ENCODE measurements at regions not wholly inside any gene's neighbourhood (a gene's known extent, or its start where the extent isn't known, plus 50 kb on each side); places are given as distances from the start of the nearest gene placed in this dataset.

DNA sequence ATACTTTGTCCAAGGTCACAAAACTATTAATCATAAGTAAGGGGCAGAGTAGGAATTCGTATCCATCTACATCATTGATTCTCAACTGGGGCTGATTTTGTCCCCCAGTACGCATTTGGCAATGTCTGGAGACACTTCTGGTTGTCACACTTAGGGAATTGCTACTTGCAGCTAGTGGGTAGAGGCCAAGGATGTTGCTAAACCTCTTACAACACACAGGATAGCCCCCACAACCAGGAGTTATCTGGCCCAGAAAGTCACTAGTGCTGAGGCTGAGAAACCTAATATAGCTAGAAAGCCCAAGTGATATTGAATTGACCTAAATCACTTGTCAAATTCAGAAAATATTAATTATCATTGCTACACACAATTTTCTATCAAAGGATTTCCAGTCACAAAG is 120.4 kb upstream of the ABCA1 start:
- DNase-seq, result no peak
- no peaks in the 10 kb centered on the region for H3K27me3 Mint-ChIP-seq (ENCODE audit: insufficient read depth)
- TF ChIP-seq CTCF (conservative IDR thresholded peaks at IDR 0.05), result no peak
- Histone ChIP-seq H3K27ac (ENCODE audit: low read depth, low read length) (no peak overlapping the region), H3K4me1 (ENCODE audit: control insufficient read depth, insufficient read depth, low read length) (peaks cover 6% of the 10 kb centered on the region), H3K9me3 (ENCODE audit: control insufficient read depth, low read length) (no peaks in the 10 kb centered on the region), H3K4me3 (ENCODE audit: low read length) (no peak overlapping the region), H3K27me3 (ENCODE audit: control insufficient read depth, insufficient read depth, low read length, poor library complexity, severe bottlenecking) (no peaks in the 10 kb centered on the region), H3K9ac (ENCODE audit: extremely low read depth, low read length, poor library complexity, severe bottlenecking) (no peak overlapping the region), H3K36me3 (ENCODE audit: control insufficient read depth, insufficient read depth, low read length) (no peaks in the 10 kb centered on the region)
- WGBS, 2 experiments (ENCODE audit: insufficient coverage in 1 of 2, insufficient read length in 1 of 2), result 44 to 100% methylated on average over 1 to 2 of the region's 2 CpGs
- peaks cover 26% of the 10 kb centered on the region for H3K4me1 Mint-ChIP-seq
- no peaks in the 10 kb centered on the region for H3K9me3 Mint-ChIP-seq
- H3K27ac Mint-ChIP-seq, result no peak overlapping the region
- H3K36me3 Mint-ChIP-seq (ENCODE audit: low read depth), result no peaks in the 10 kb centered on the region
- H3K4me3 Mint-ChIP-seq, result no peak overlapping the region

DNA sequence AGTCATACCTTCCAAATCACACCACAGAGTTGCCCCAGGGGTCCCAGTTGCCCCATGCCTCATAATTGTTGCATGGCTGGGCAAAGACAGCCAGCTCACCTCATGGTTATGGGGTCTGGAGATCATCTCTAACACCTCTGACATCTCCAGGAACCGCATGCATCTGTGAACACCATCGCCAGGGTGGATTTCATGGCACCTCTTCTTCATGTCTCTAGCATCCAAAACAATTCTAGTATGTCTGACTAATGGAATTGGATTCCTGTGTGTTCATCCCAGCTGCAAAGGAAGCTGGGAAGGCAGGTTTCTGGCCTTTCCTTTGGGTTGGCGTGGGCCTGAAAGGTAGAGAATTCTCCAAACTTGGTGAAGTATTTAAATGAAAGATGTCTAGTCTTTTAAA is 122.3 kb upstream of the ABCA1 start:
- whole genome bisulfite sequencing, 2 experiments (ENCODE audit: insufficient coverage in 1 of 2, insufficient read length in 1 of 2), result 65 to 93% methylated on average over 2 to 3 of the region's 3 CpGs
- no peak for TF ChIP-seq CTCF (conservative IDR thresholded peaks at IDR 0.05)
- no peak overlapping the region for H3K27ac Mint-ChIP-seq

DNA sequence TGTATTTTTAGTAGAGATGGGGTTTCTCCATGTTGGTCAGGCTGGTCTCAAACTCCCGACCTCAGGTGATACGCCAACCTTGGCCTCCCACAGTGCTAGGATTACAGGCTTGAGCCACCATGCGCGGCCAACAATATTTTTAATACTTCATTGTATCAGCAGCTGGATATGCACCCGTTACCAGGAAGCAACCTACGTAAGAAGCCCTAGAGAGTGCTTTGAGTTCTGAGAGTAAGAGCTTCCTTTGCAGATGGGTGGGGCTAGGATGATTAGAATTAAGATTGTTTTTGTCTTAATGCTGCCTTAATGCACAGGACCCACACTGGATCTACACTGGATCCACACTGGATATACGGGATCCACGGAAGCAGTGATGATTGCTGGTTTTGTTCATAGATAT is 123.9 kb upstream of the ABCA1 start:
- H3K27ac ChIP-seq (ENCODE audit: low read depth, low read length), result no peak overlapping the region
- Mint-ChIP-seq H3K9me3 (no peaks in the 10 kb centered on the region), H3K36me3 (ENCODE audit: low read depth) (no peaks in the 10 kb centered on the region), H3K4me1 (peaks cover 6% of the 10 kb centered on the region), H3K27ac (no peak overlapping the region), H3K27me3 (ENCODE audit: insufficient read depth) (no peaks in the 10 kb centered on the region), H3K4me3 (no peak overlapping the region)
- H3K9me3 ChIP-seq (ENCODE audit: control insufficient read depth, low read length), result no peaks in the 10 kb centered on the region
- H3K27me3 ChIP-seq (ENCODE audit: control insufficient read depth, insufficient read depth, low read length, poor library complexity, severe bottlenecking), result no peaks in the 10 kb centered on the region
- H3K4me3 ChIP-seq (ENCODE audit: low read length), result no peak overlapping the region
- no peaks in the 10 kb centered on the region for H3K36me3 ChIP-seq (ENCODE audit: control insufficient read depth, insufficient read depth, low read length)
- H3K9ac ChIP-seq (ENCODE audit: extremely low read depth, low read length, poor library complexity, severe bottlenecking), result no peak overlapping the region
- TF ChIP-seq CTCF (conservative IDR thresholded peaks at IDR 0.05), result no peak
- WGBS, 2 experiments (ENCODE audit: insufficient coverage in 1 of 2, insufficient read length in 1 of 2), result 85 to 100% methylated on average over 2 to 8 of the region's 8 CpGs
- no peaks in the 10 kb centered on the region for H3K4me1 ChIP-seq (ENCODE audit: control insufficient read depth, insufficient read depth, low read length)
- no peak for DNase-seq

More for the DNA sequence above, 122.3 kb upstream of the ABCA1 start:
- Histone ChIP-seq H3K4me1 (ENCODE audit: control insufficient read depth, insufficient read depth, low read length) (no peaks in the 10 kb centered on the region), H3K9ac (ENCODE audit: extremely low read depth, low read length, poor library complexity, severe bottlenecking) (no peak overlapping the region), H3K9me3 (ENCODE audit: control insufficient read depth, low read length) (no peaks in the 10 kb centered on the region), H3K27me3 (ENCODE audit: control insufficient read depth, insufficient read depth, low read length, poor library complexity, severe bottlenecking) (no peaks in the 10 kb centered on the region), H3K27ac (ENCODE audit: low read depth, low read length) (no peak overlapping the region), H3K36me3 (ENCODE audit: control insufficient read depth, insufficient read depth, low read length) (no peaks in the 10 kb centered on the region), H3K4me3 (ENCODE audit: low read length) (no peak overlapping the region)
- Mint-ChIP-seq H3K4me1 (peaks cover 10% of the 10 kb centered on the region), H3K4me3 (no peak overlapping the region), H3K27me3 (ENCODE audit: insufficient read depth) (no peaks in the 10 kb centered on the region), H3K36me3 (ENCODE audit: low read depth) (no peaks in the 10 kb centered on the region), H3K9me3 (no peaks in the 10 kb centered on the region)
- DNase-seq, result no peak

Data from endodermal cell (in vitro differentiated cells).